Neural cell (in vitro differentiated cells): ENCODE measurements at regions not wholly inside any gene's neighbourhood (a gene's known extent, or its start where the extent isn't known, plus 50 kb on each side); places are given as distances from the start of the nearest gene placed in this dataset.

Source experiments
- H2AFZ ChIP-seq: fragments of 200-600, 300-800 bp; sonication (generic), shearing (Covaris generic); 2 replicates; pipeline ENCODE4 v1.6.0; 2014; ENCODE audit warnings: low read depth, mild to moderate bottlenecking, antibody characterized with exemption, low read length, moderate library complexity
- H3F3A ChIP-seq: fragments of 200-600 bp; shearing (Covaris generic); 2 replicates; pipeline ENCODE4 v1.6.1; 2016; ENCODE audit warnings: mild to moderate bottlenecking, moderate library complexity, mixed read lengths, antibody characterized with exemption, low read length; ENCODE audit not compliant: insufficient read depth, poor library complexity, severe bottlenecking
- H3K27ac ChIP-seq: fragments of 200-600, 300-800 bp; sonication (generic), shearing (Covaris generic); 2 replicates; pipeline ENCODE4 v1.5.1; 2014; ENCODE audit warnings: mild to moderate bottlenecking, low read length, moderate library complexity
- H3K27me3 ChIP-seq: fragments of 300-800, 200-600 bp; sonication (generic), shearing (Covaris generic); 2 replicates; pipeline ENCODE4 v1.6.0; 2014; ENCODE audit warnings: mild to moderate bottlenecking, low read depth, low read length, moderate library complexity; ENCODE audit not compliant: insufficient read depth
- H3K36me3 ChIP-seq: fragments of 300-800, 200-600 bp; sonication (generic), shearing (Covaris generic); 2 replicates; pipeline ENCODE4 v1.5.1; 2014; ENCODE audit warnings: mild to moderate bottlenecking, antibody characterized with exemption, low read length, moderate library complexity; ENCODE audit not compliant: insufficient read depth
- H3K4me2 ChIP-seq: fragments of 300-800, 200-600 bp; sonication (generic), shearing (Covaris generic); 2 replicates; pipeline ENCODE4 v1.6.0; 2014; ENCODE audit warnings: mild to moderate bottlenecking, low read length
- H3K4me3 ChIP-seq: fragments of 300-800, 200-600 bp; sonication (generic), shearing (Covaris generic); 2 replicates; pipeline ENCODE4 v1.5.1; 2014; ENCODE audit warnings: mild to moderate bottlenecking, low read length, moderate library complexity
- H3K79me2 ChIP-seq: fragments of 200-600 bp; shearing (Covaris generic); replicated peaks from 2 replicates; pipeline ENCODE4 v1.6.0; 2014; ENCODE audit warnings: mild to moderate bottlenecking, low read length, moderate library complexity; ENCODE audit not compliant: insufficient read depth
- H3K9ac ChIP-seq: fragments of 300-800, 200-600 bp; sonication (generic), shearing (Covaris generic); 2 replicates; pipeline ENCODE4 v1.6.1; 2016; ENCODE audit warnings: mild to moderate bottlenecking, low read length, mixed read lengths
- H3K9me2 ChIP-seq: fragments of 200-600 bp; shearing (Covaris generic); 2 replicates; pipeline ENCODE4 v1.6.1; 2016; ENCODE audit warnings: mild to moderate bottlenecking, low read length, mixed read lengths; ENCODE audit not compliant: insufficient read depth
- H3K9me3 ChIP-seq: fragments of 200-600, 300-800 bp; sonication (generic), shearing (Covaris generic); 2 replicates; pipeline ENCODE4 v1.6.1; 2016; ENCODE audit warnings: mild to moderate bottlenecking, mixed run types, low read length, moderate library complexity, mixed read lengths
- H4K20me1 ChIP-seq: fragments of 200-600 bp; shearing (Covaris generic); 2 replicates; pipeline ENCODE4 v1.6.1; 2016; ENCODE audit warnings: mild to moderate bottlenecking, mixed run types; ENCODE audit not compliant: insufficient read depth
- CTCF ChIP-seq: fragments of 450-650 bp; IDR thresholded peaks from 2 replicates; pipeline ENCODE4 v1.5.1; 2014; ENCODE audit warnings: antibody characterized with exemption, mild to moderate bottlenecking, moderate library complexity; ENCODE audit not compliant: poor library complexity, severe bottlenecking
- EP300 ChIP-seq: fragments of 450-650 bp; conservative IDR thresholded peaks from 2 replicates; pipeline ENCODE4 v1.6.1; 2014; ENCODE audit warnings: antibody characterized with exemption, mild to moderate bottlenecking, moderate library complexity; ENCODE audit not compliant: poor library complexity, severe bottlenecking
- EZH2 ChIP-seq: fragments of 200-600, 300-800 bp; shearing (Covaris generic), sonication (generic); IDR thresholded peaks from 2 replicates; pipeline ENCODE4 v1.6.1; 2014; ENCODE audit warnings: antibody characterized with exemption, low read length, borderline replicate concordance, mild to moderate bottlenecking; ENCODE audit not compliant: insufficient read depth, poor library complexity, severe bottlenecking
- MXI1 ChIP-seq: fragments of 450-650 bp; conservative IDR thresholded peaks from 2 replicates; pipeline ENCODE4 v1.6.1; 2014; ENCODE audit warnings: antibody characterized with exemption, mild to moderate bottlenecking; ENCODE audit not compliant: poor library complexity, severe bottlenecking
- POLR2AphosphoS5 ChIP-seq: IDR thresholded peaks from 2 replicates; pipeline ENCODE4 v1.6.1; 2012
- RAD21 ChIP-seq: fragments of 450-650 bp; conservative IDR thresholded peaks from 2 replicates; pipeline ENCODE4 v1.6.1; 2014; ENCODE audit warnings: antibody characterized with exemption, mild to moderate bottlenecking, moderate library complexity
- REST ChIP-seq: IDR thresholded peaks from 2 replicates; pipeline ENCODE4 v1.6.1; 2012; ENCODE audit warnings: borderline replicate concordance
- SMC3 ChIP-seq: fragments of 450-650 bp; conservative IDR thresholded peaks from 2 replicates; pipeline ENCODE4 v1.6.1; 2014; ENCODE audit warnings: antibody characterized with exemption, mild to moderate bottlenecking, moderate library complexity; ENCODE audit not compliant: poor library complexity
- TAF1 ChIP-seq: IDR thresholded peaks from 2 replicates; pipeline ENCODE4 v1.6.1; 2012; ENCODE audit warnings: low read depth

DNA sequence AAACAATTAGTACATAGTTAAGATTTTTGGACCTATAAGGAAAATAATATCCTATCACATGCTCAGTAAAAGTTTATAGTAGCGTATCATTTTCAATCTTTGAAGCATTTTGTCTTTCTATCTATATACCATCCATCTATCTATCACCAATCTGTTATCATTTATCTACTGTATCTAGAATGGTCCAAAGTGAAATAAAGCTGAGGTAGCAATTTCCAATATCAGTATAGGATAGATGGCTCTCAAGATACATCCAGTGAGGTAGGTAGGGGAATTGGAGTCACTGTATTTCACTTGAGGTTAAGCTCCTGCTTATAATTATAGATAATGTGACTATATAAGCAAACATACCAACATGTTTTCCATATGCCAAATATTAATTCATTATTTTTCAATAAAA is 889.1 kb upstream of the CTNND2 start:
- no peaks in the 10 kb centered on the region for H3F3A ChIP-seq
- H3K9me2 ChIP-seq = no peaks in the 10 kb centered on the region
- no peak overlapping the region for H3K4me2 ChIP-seq
- no peak overlapping the region for H3K27ac ChIP-seq
- no peak overlapping the region for H3K9ac ChIP-seq
- no peaks in the 10 kb centered on the region for H3K36me3 ChIP-seq
- H3K27me3 ChIP-seq = no peaks in the 10 kb centered on the region
- TF ChIP-seq EP300 = no peak
- no peak for TF ChIP-seq EZH2
- no peak for TF ChIP-seq MXI1
- TF ChIP-seq TAF1 = no peak
- no peak for TF ChIP-seq POLR2AphosphoS5
- no peak for TF ChIP-seq REST
- no peak for TF ChIP-seq SMC3
- no peak for TF ChIP-seq RAD21
- no peak for TF ChIP-seq CTCF
- H4K20me1 ChIP-seq = no peaks in the 10 kb centered on the region
- H2AFZ ChIP-seq = no peak overlapping the region
- no peaks in the 10 kb centered on the region for H3K9me3 ChIP-seq
- no peak overlapping the region for H3K4me3 ChIP-seq
- H3K79me2 ChIP-seq = no peaks in the 10 kb centered on the region

DNA sequence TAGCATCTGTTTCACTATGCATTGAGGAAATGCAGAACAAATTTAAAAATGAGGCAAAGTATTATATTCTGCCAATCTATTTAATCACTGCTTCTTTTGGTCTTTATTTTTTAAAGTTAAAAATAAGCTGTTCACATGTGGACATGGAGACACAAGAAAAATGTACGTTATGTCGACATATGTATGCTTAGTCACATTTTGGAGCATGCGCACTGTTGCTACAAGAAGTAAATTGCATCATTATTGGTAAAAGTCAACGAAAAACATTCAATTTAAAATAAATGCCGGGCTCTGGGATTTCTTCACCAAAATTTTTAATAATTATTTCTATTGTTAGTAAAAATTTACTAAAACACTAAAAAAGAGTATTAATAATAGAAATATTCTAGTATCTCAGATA is 876.3 kb upstream of the CTNND2 start:
- Histone ChIP-seq H3K9ac (no peak overlapping the region), H2AFZ (no peak overlapping the region), H4K20me1 (no peaks in the 10 kb centered on the region), H3K27ac (no peak overlapping the region), H3K9me3 (no peaks in the 10 kb centered on the region), H3K27me3 (no peaks in the 10 kb centered on the region), H3K4me3 (no peak overlapping the region), H3K4me2 (no peak overlapping the region), H3K36me3 (no peaks in the 10 kb centered on the region), H3F3A (no peaks in the 10 kb centered on the region), H3K79me2 (no peaks in the 10 kb centered on the region), H3K9me2 (no peaks in the 10 kb centered on the region)
- TF ChIP-seq REST (no peak), CTCF (no peak), POLR2AphosphoS5 (no peak), SMC3 (no peak), TAF1 (no peak), EP300 (no peak), MXI1 (no peak), EZH2 (no peak), RAD21 (no peak)
